Astrocyte (in vitro differentiated cells and primary cell): ENCODE measurements at regions not wholly inside any gene's neighbourhood (a gene's known extent, or its start where the extent isn't known, plus 50 kb on each side); places are given as distances from the start of the nearest gene placed in this dataset.

Source experiments
- DNase-seq: peaks from one replicate; pipeline ENCODE4 v3.0.0-alpha.2; 2010; ENCODE audit warnings: low read depth
- FAIRE-seq: peaks from 2 replicates; lab custom pipeline; 2011; peaks lifted over from hg19 to GRCh38; lab: Jason Lieb, UNC
- H2AFZ ChIP-seq: 2 replicates; pipeline ENCODE4 v1.6.0; 2012; ENCODE audit warnings: low read depth, low read length, inconsistent platforms
- H3K27ac ChIP-seq: 2 replicates; pipeline ENCODE4 v1.5.1; 2011; ENCODE audit warnings: low read depth, low read length, inconsistent platforms
- H3K27me3 ChIP-seq: 2 replicates; pipeline ENCODE4 v1.6.0; 2011; ENCODE audit warnings: low read length, inconsistent platforms; ENCODE audit not compliant: insufficient read depth
- H3K36me3 ChIP-seq: 2 replicates; pipeline ENCODE4 v1.5.1; 2011; ENCODE audit warnings: low read length, inconsistent platforms; ENCODE audit not compliant: insufficient read depth
- H3K4me1 ChIP-seq: 2 replicates; pipeline ENCODE4 v1.5.1; 2011; ENCODE audit warnings: low read length, inconsistent platforms; ENCODE audit not compliant: insufficient read depth
- H3K4me2 ChIP-seq: 2 replicates; pipeline ENCODE4 v1.6.0; 2012; ENCODE audit warnings: low read length, inconsistent platforms
- H3K4me3 ChIP-seq: 2 replicates; pipeline ENCODE4 v1.5.1; 2011; ENCODE audit warnings: low read depth, mild to moderate bottlenecking, low read length, inconsistent platforms; ENCODE audit not compliant: insufficient read depth
- H3K79me2 ChIP-seq: 2 replicates; pipeline ENCODE4 v1.6.0; 2012; ENCODE audit warnings: mild to moderate bottlenecking, low read length, inconsistent platforms; ENCODE audit not compliant: insufficient read depth
- H3K9ac ChIP-seq: 2 replicates; pipeline ENCODE4 v1.6.0; 2012; ENCODE audit warnings: mild to moderate bottlenecking, low read length, inconsistent platforms
- H3K9me3 ChIP-seq: 2 replicates; pipeline ENCODE4 v1.5.1; 2012; ENCODE audit warnings: low read depth, mild to moderate bottlenecking, low read length, inconsistent platforms; ENCODE audit not compliant: insufficient read depth
- H4K20me1 ChIP-seq: 2 replicates; pipeline ENCODE4 v1.6.0; 2012; ENCODE audit warnings: low read length, inconsistent platforms; ENCODE audit not compliant: insufficient read depth
- H3K27ac Mint-ChIP-seq: one replicate; pipeline ENCODE4 v1.8.0; 2021; ENCODE audit warnings: mild to moderate bottlenecking, mixed read lengths; ENCODE audit not compliant: unreplicated experiment
- H3K27me3 Mint-ChIP-seq: one replicate; pipeline ENCODE4 v1.8.0; 2021; ENCODE audit warnings: low read depth, mixed read lengths; ENCODE audit not compliant: unreplicated experiment
- H3K36me3 Mint-ChIP-seq: one replicate; pipeline ENCODE4 v1.8.0; 2021; ENCODE audit warnings: low read depth, mixed read lengths; ENCODE audit not compliant: unreplicated experiment
- H3K4me1 Mint-ChIP-seq: one replicate; pipeline ENCODE4 v1.8.0; 2021; ENCODE audit warnings: low read depth, mixed read lengths; ENCODE audit not compliant: unreplicated experiment
- H3K4me3 Mint-ChIP-seq: one replicate; pipeline ENCODE4 v1.8.0; 2021; ENCODE audit warnings: mild to moderate bottlenecking, moderate library complexity, mixed read lengths; ENCODE audit not compliant: unreplicated experiment
- H3K9me3 Mint-ChIP-seq: one replicate; pipeline ENCODE4 v1.8.0; 2021; ENCODE audit warnings: mild to moderate bottlenecking, mixed read lengths; ENCODE audit not compliant: unreplicated experiment
- CTCF ChIP-seq: IDR thresholded peaks from 2 replicates; pipeline ENCODE4 v1.5.1; 2011; ENCODE audit warnings: low read depth, mild to moderate bottlenecking, inconsistent platforms, low read length, moderate library complexity; ENCODE audit not compliant: insufficient read depth
- EZH2 ChIP-seq: IDR thresholded peaks from 2 replicates; pipeline ENCODE4 v1.6.1; 2012; ENCODE audit warnings: mild to moderate bottlenecking, low read length, inconsistent platforms; ENCODE audit not compliant: insufficient read depth

GRCh38 chr20:43843965-43844660, 70.5 kb upstream of the TOX2 start:
- H3K27ac Mint-ChIP-seq = no peak overlapping the region
- H3K9ac ChIP-seq = no peak overlapping the region
- H2AFZ ChIP-seq = no peak overlapping the region
- H3K4me3 Mint-ChIP-seq = no peak overlapping the region
- no peaks in the 10 kb centered on the region for H3K9me3 Mint-ChIP-seq
- no peak for DNase-seq
- TF ChIP-seq CTCF (no peak), EZH2 (no peak)
- H3K4me3 ChIP-seq = no peak overlapping the region
- H3K36me3 ChIP-seq = no peaks in the 10 kb centered on the region
- H3K27me3 Mint-ChIP-seq = peaks cover 15% of the 10 kb centered on the region
- H3K4me1 Mint-ChIP-seq = peaks cover 12% of the 10 kb centered on the region
- no peaks in the 10 kb centered on the region for H3K79me2 ChIP-seq
- H3K4me2 ChIP-seq = peak overlapping the region; percentile 42
- peak overlapping the region; percentile 12 for H3K27ac ChIP-seq
- peaks cover 23% of the 10 kb centered on the region for H3K4me1 ChIP-seq
- H3K27me3 ChIP-seq = no peaks in the 10 kb centered on the region
- H4K20me1 ChIP-seq = no peaks in the 10 kb centered on the region
- FAIRE-seq = no peak
- no peaks in the 10 kb centered on the region for H3K9me3 ChIP-seq
- H3K36me3 Mint-ChIP-seq = no peaks in the 10 kb centered on the region

GRCh38 chr20:43843096-43843964, 71.3 kb upstream of the TOX2 start:
- Mint-ChIP-seq H3K36me3 (no peaks in the 10 kb centered on the region), H3K9me3 (no peaks in the 10 kb centered on the region), H3K4me1 (peaks cover 12% of the 10 kb centered on the region), H3K4me3 (no peak overlapping the region), H3K27ac (no peak overlapping the region), H3K27me3 (peaks cover 15% of the 10 kb centered on the region)
- peak overlapping the region; percentile 2 for H3K9ac ChIP-seq
- no peaks in the 10 kb centered on the region for H3K27me3 ChIP-seq
- H3K4me1 ChIP-seq = peaks cover 23% of the 10 kb centered on the region
- H3K27ac ChIP-seq = peak overlapping the region; percentile 29
- no peak overlapping the region for H2AFZ ChIP-seq
- H3K79me2 ChIP-seq = no peaks in the 10 kb centered on the region
- peak overlapping the region; percentile 42 for H3K4me2 ChIP-seq
- peak; percentile 80 for DNase-seq
- H4K20me1 ChIP-seq = no peaks in the 10 kb centered on the region
- FAIRE-seq = peak; percentile 43
- no peak for TF ChIP-seq CTCF
- TF ChIP-seq EZH2 = no peak
- no peaks in the 10 kb centered on the region for H3K36me3 ChIP-seq
- H3K4me3 ChIP-seq = no peak overlapping the region
- no peaks in the 10 kb centered on the region for H3K9me3 ChIP-seq
